Trophoblast cell (in vitro differentiated cells and primary cell): ENCODE measurements at regions not wholly inside any gene's neighbourhood (a gene's known extent, or its start where the extent isn't known, plus 50 kb on each side); places are given as distances from the start of the nearest gene placed in this dataset.

Experiments
- DNase-seq, 2 donors: peaks; one replicate each; pipeline ENCODE4 v3.0.0-alpha.2; 2016
- H2AFZ ChIP-seq: 2 replicates; pipeline ENCODE4 v1.6.1; 2013; ENCODE audit warnings: low read length, moderate library complexity, mild to moderate bottlenecking; ENCODE audit not compliant: insufficient read depth, poor library complexity
- H2AK5ac ChIP-seq: 2 replicates; pipeline ENCODE4 v1.6.1; 2013; ENCODE audit warnings: mild to moderate bottlenecking, low read length
- H2BK120ac ChIP-seq: 2 replicates; pipeline ENCODE4 v1.6.1; 2013; ENCODE audit warnings: low read length, mild to moderate bottlenecking, moderate library complexity; ENCODE audit not compliant: insufficient read depth, poor library complexity
- H2BK12ac ChIP-seq: 2 replicates; pipeline ENCODE4 v1.6.1; 2013; ENCODE audit warnings: mild to moderate bottlenecking, low read length, moderate library complexity
- H2BK5ac ChIP-seq: 2 replicates; pipeline ENCODE4 v1.6.1; 2013; ENCODE audit warnings: low read length, low read depth, moderate library complexity, mild to moderate bottlenecking; ENCODE audit not compliant: poor library complexity
- H3K14ac ChIP-seq: 2 replicates; pipeline ENCODE4 v1.6.1; 2013; ENCODE audit warnings: mild to moderate bottlenecking, low read length
- H3K18ac ChIP-seq: 2 replicates; pipeline ENCODE4 v1.6.1; 2013; ENCODE audit warnings: mild to moderate bottlenecking, low read length
- H3K23ac ChIP-seq: 2 replicates; pipeline ENCODE4 v1.6.1; 2013; ENCODE audit warnings: low read length
- H3K27ac ChIP-seq: 2 replicates; pipeline ENCODE4 v1.5.1; 2013; ENCODE audit warnings: low read depth, mild to moderate bottlenecking, inconsistent platforms, low read length, moderate library complexity
- H3K27me3 ChIP-seq: 2 replicates; pipeline ENCODE4 v1.6.1; 2013; ENCODE audit warnings: inconsistent platforms, mild to moderate bottlenecking, low read length, moderate library complexity; ENCODE audit not compliant: insufficient read depth
- H3K36me3 ChIP-seq, 2 experiments: 1 replicate in 1 of 2; 2 replicates in 1 of 2; pipeline ENCODE4 v1.6.1; 2013; ENCODE audit warnings: low read length in 2 of 2, mild to moderate bottlenecking in 2 of 2, moderate library complexity in 1 of 2; ENCODE audit not compliant: insufficient read depth in 2 of 2, control insufficient read depth in 1 of 2
- H3K4ac ChIP-seq: 2 replicates; pipeline ENCODE4 v1.6.1; 2013; ENCODE audit warnings: low read depth, mild to moderate bottlenecking, low read length, moderate library complexity
- H3K4me1 ChIP-seq, 2 experiments: 1 replicate in 1 of 2; 2 replicates in 1 of 2; pipeline ENCODE4 v1.6.1; 2013; ENCODE audit warnings: low read length in 2 of 2, mild to moderate bottlenecking in 2 of 2, moderate library complexity in 1 of 2; ENCODE audit not compliant: insufficient read depth in 2 of 2, control insufficient read depth in 1 of 2
- H3K4me2 ChIP-seq: 2 replicates; pipeline ENCODE4 v1.6.1; 2013; ENCODE audit warnings: inconsistent platforms, mild to moderate bottlenecking, low read length, moderate library complexity
- H3K4me3 ChIP-seq: 2 replicates; pipeline ENCODE4 v1.5.1; 2013; ENCODE audit warnings: mild to moderate bottlenecking, low read depth, low read length, inconsistent platforms
- H3K79me1 ChIP-seq: one replicate; pipeline ENCODE4 v1.6.1; 2013; ENCODE audit warnings: low read length
- H3K79me2 ChIP-seq: 2 replicates; pipeline ENCODE4 v1.6.1; 2013; ENCODE audit warnings: low read length, mild to moderate bottlenecking; ENCODE audit not compliant: control insufficient read depth, insufficient read depth, poor library complexity
- H3K9ac ChIP-seq: 2 replicates; pipeline ENCODE4 v1.6.1; 2013; ENCODE audit warnings: mild to moderate bottlenecking, low read length
- H3K9me3 ChIP-seq: 2 replicates; pipeline ENCODE4 v1.6.1; 2013; ENCODE audit warnings: low read depth, mild to moderate bottlenecking, control low read depth, inconsistent platforms, low read length; ENCODE audit not compliant: insufficient read depth
- H4K12ac ChIP-seq: 2 replicates; pipeline ENCODE4 v1.6.1; 2013; ENCODE audit warnings: low read depth, mild to moderate bottlenecking, low read length, moderate library complexity
- H4K8ac ChIP-seq: 2 replicates; pipeline ENCODE4 v1.6.1; 2013; ENCODE audit warnings: low read depth, mild to moderate bottlenecking, low read length, moderate library complexity
- H4K91ac ChIP-seq: one replicate; pipeline ENCODE4 v1.6.1; 2013; ENCODE audit warnings: low read depth, mild to moderate bottlenecking, low read length, moderate library complexity
- WGBS: extraction: QIAGEN DNeasy Blood & Tissue Kit; methylation state at CpG from one replicate; pipeline ENCODE4 v1.1.7; 2013; ENCODE audit warnings: missing lambda C conversion rate; ENCODE audit not compliant: insufficient read length, insufficient coverage; ENCODE audit errors: extremely low coverage; 5-methylcytosine and 5-hydroxymethylcytosine counted together

GRCh38 chr7:89507034-89507433 is 647.2 kb upstream of the STEAP1 start:
- Histone ChIP-seq H2BK120ac (no peak overlapping the region), H4K91ac (no peak overlapping the region), H3K79me1 (no peaks in the 10 kb centered on the region), H2BK12ac (no peak overlapping the region), H3K27ac (no peak overlapping the region), H3K18ac (no peak overlapping the region), H3K4me3 (no peak overlapping the region), H3K4ac (no peak overlapping the region), H3K27me3 (no peaks in the 10 kb centered on the region), H3K14ac (no peak overlapping the region), H3K4me1 (no peaks in the 10 kb centered on the region), H2AFZ (no peak overlapping the region), H4K12ac (no peak overlapping the region), H4K8ac (no peak overlapping the region), H3K23ac (no peak overlapping the region), H3K79me2 (no peaks in the 10 kb centered on the region), H3K9me3 (no peaks in the 10 kb centered on the region), H2AK5ac (no peak overlapping the region), H3K9ac (no peak overlapping the region), H3K36me3 (no peaks in the 10 kb centered on the region), H3K4me2 (no peak overlapping the region), H2BK5ac (no peak overlapping the region)
- no CpG with 5 or more reads among the region's 3 CpGs for WGBS
- DNase-seq: no peak

GRCh38 chr7:89511900-89512299 is 642.4 kb upstream of the STEAP1 start:
- Histone ChIP-seq H2BK5ac (no peak overlapping the region), H3K79me2 (no peaks in the 10 kb centered on the region), H4K91ac (no peak overlapping the region), H3K9ac (no peak overlapping the region), H3K14ac (no peak overlapping the region), H2AK5ac (no peak overlapping the region), H3K18ac (no peak overlapping the region), H3K27me3 (no peaks in the 10 kb centered on the region), H2BK12ac (no peak overlapping the region), H3K4me1 (no peaks in the 10 kb centered on the region), H2BK120ac (no peak overlapping the region), H3K36me3 (no peaks in the 10 kb centered on the region), H4K12ac (no peak overlapping the region), H2AFZ (no peak overlapping the region), H3K4ac (no peak overlapping the region), H3K4me3 (no peak overlapping the region), H3K9me3 (no peaks in the 10 kb centered on the region), H4K8ac (no peak overlapping the region), H3K79me1 (no peaks in the 10 kb centered on the region), H3K23ac (no peak overlapping the region), H3K27ac (no peak overlapping the region), H3K4me2 (no peak overlapping the region)
- WGBS: no CpG with 5 or more reads among the region's 1 CpG
- no peak for DNase-seq

- Histone ChIP-seq H3K23ac (no peak overlapping the region), H3K9ac (no peak overlapping the region), H3K27ac (no peak overlapping the region), H4K12ac (no peak overlapping the region), H3K79me2 (no peaks in the 10 kb centered on the region), H2BK12ac (no peak overlapping the region), H2BK5ac (no peak overlapping the region), H2AFZ (no peak overlapping the region), H2AK5ac (no peak overlapping the region), H3K4ac (no peak overlapping the region), H3K18ac (no peak overlapping the region), H3K9me3 (no peaks in the 10 kb centered on the region), H3K4me2 (no peak overlapping the region), H3K4me3 (no peak overlapping the region), H3K36me3 (no peaks in the 10 kb centered on the region), H4K91ac (no peak overlapping the region), H2BK120ac (no peak overlapping the region), H3K27me3 (no peaks in the 10 kb centered on the region), H3K14ac (no peak overlapping the region), H4K8ac (no peak overlapping the region), H3K4me1 (no peaks in the 10 kb centered on the region), H3K79me1 (no peaks in the 10 kb centered on the region)
- no CpG with 5 or more reads among the region's 3 CpGs for WGBS
- no peak for DNase-seq
Measured at GRCh38 chr7:89514970-89515369, 639.3 kb upstream of the STEAP1 start.

GRCh38 chr7:89517815-89518214 is 636.5 kb upstream of the STEAP1 start:
- no peak overlapping the region for H3K27ac ChIP-seq
- H2BK5ac ChIP-seq: no peak overlapping the region
- H3K18ac ChIP-seq: no peak overlapping the region
- H3K79me2 ChIP-seq: no peaks in the 10 kb centered on the region
- H2BK120ac ChIP-seq: no peak overlapping the region
- H2BK12ac ChIP-seq: no peak overlapping the region
- WGBS: no CpG with 5 or more reads among the region's 1 CpG
- H3K9ac ChIP-seq: no peak overlapping the region
- H3K4ac ChIP-seq: no peak overlapping the region
- H3K4me2 ChIP-seq: no peak overlapping the region
- H4K91ac ChIP-seq: no peak overlapping the region
- H3K14ac ChIP-seq: no peak overlapping the region
- H3K36me3 ChIP-seq: no peaks in the 10 kb centered on the region
- no peak overlapping the region for H4K8ac ChIP-seq
- H3K79me1 ChIP-seq: no peaks in the 10 kb centered on the region
- H3K9me3 ChIP-seq: no peaks in the 10 kb centered on the region
- H3K27me3 ChIP-seq: no peaks in the 10 kb centered on the region
- no peak overlapping the region for H3K4me3 ChIP-seq
- no peak overlapping the region for H3K23ac ChIP-seq
- H4K12ac ChIP-seq: no peak overlapping the region
- H2AFZ ChIP-seq: no peak overlapping the region
- DNase-seq: no peak
- H3K4me1 ChIP-seq: no peaks in the 10 kb centered on the region
- no peak overlapping the region for H2AK5ac ChIP-seq
